ENCODE measurements at regions not wholly inside any gene's neighbourhood (a gene's known extent, or its start where the extent isn't known, plus 50 kb on each side); places are given as distances from the start of the nearest gene placed in this dataset.

GRCh38 chr18:50457639-50458038 lies 82.8 kb downstream of the SKA1 start:
- TF ChIP-seq POLR2AphosphoS5 (IDR thresholded peaks at IDR 0.05) (no peak), POLR2A (IDR thresholded peaks at IDR 0.05) (no peak)
- TF ChIP-seq, protein P1, sequence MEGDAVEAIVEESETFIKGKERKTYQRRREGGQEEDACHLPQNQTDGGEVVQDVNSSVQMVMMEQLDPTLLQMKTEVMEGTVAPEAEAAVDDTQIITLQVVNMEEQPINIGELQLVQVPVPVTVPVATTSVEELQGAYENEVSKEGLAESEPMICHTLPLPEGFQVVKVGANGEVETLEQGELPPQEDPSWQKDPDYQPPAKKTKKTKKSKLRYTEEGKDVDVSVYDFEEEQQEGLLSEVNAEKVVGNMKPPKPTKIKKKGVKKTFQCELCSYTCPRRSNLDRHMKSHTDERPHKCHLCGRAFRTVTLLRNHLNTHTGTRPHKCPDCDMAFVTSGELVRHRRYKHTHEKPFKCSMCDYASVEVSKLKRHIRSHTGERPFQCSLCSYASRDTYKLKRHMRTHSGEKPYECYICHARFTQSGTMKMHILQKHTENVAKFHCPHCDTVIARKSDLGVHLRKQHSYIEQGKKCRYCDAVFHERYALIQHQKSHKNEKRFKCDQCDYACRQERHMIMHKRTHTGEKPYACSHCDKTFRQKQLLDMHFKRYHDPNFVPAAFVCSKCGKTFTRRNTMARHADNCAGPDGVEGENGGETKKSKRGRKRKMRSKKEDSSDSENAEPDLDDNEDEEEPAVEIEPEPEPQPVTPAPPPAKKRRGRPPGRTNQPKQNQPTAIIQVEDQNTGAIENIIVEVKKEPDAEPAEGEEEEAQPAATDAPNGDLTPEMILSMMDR (IDR thresholded peaks at IDR 0.05), result no peak
